HG03196 (cell line): ENCODE measurements at regions not wholly inside any gene's neighbourhood (a gene's known extent, or its start where the extent isn't known, plus 50 kb on each side); places are given as distances from the start of the nearest gene placed in this dataset.
"Not testable (repeated sequence)": the region's sequence is repeated elsewhere in the genome, so short reads cannot be mapped to it uniquely, and the experiment has no call there.

Experiments
- ATAC-seq: cut with Tn5 transposase; IDR thresholded peaks from one replicate; pipeline ENCODE4 v1.9.1; 2021; ENCODE audit not compliant: unreplicated experiment

- no peak for ATAC-seq
These were observed 302.3 kb upstream of the PLD5 start for GRCh38 chr1:242826701-242827336.

- ATAC-seq: no peak
These were observed 299.9 kb upstream of the PLD5 start for GRCh38 chr1:242824435-242824834.

GRCh38 chr1:242813490-242814091, 289.1 kb upstream of the PLD5 start:
- peak; percentile 93 for ATAC-seq

GRCh38 chr1:242811092-242811840, 286.8 kb upstream of the PLD5 start:
- no peak for ATAC-seq

- no peak for ATAC-seq
These were observed 281.8 kb upstream of the PLD5 start for GRCh38 chr1:242806324-242806723.

- not testable (repeated sequence) for ATAC-seq
These were observed 280.9 kb upstream of the PLD5 start for GRCh38 chr1:242805360-242805759.

- ATAC-seq: no peak
These were observed 278.5 kb upstream of the PLD5 start for GRCh38 chr1:242802973-242803372.

GRCh38 chr1:242800521-242800920, 276.0 kb upstream of the PLD5 start:
- ATAC-seq: no peak

- ATAC-seq: no peak
These were observed 273.4 kb upstream of the PLD5 start for GRCh38 chr1:242797856-242798255.

GRCh38 chr1:242788771-242789170, 264.3 kb upstream of the PLD5 start:
- peak; percentile 81 for ATAC-seq

GRCh38 chr1:242787968-242788367, 263.5 kb upstream of the PLD5 start:
- ATAC-seq: no peak

GRCh38 chr1:242784807-242785206, 260.3 kb upstream of the PLD5 start:
- no peak for ATAC-seq

- peak; percentile 52 for ATAC-seq
These were observed 259.6 kb upstream of the PLD5 start for GRCh38 chr1:242784084-242784483.

GRCh38 chr1:242774256-242774655, 249.8 kb upstream of the PLD5 start:
- no peak for ATAC-seq

GRCh38 chr1:242770366-242770765, 245.9 kb upstream of the PLD5 start:
- no peak for ATAC-seq

GRCh38 chr1:242764161-242764560, 239.7 kb upstream of the PLD5 start:
- ATAC-seq: no peak

- ATAC-seq: no peak
These were observed 237.1 kb upstream of the PLD5 start for GRCh38 chr1:242761556-242761955.

GRCh38 chr1:242754926-242755325, 230.4 kb upstream of the PLD5 start:
- ATAC-seq: no peak

- ATAC-seq: no peak
These were observed 229.6 kb upstream of the PLD5 start for GRCh38 chr1:242754125-242754524.

- ATAC-seq: no peak
These were observed 222.7 kb upstream of the PLD5 start for GRCh38 chr1:242747233-242747632.

- no peak for ATAC-seq
These were observed 220.6 kb upstream of the PLD5 start for GRCh38 chr1:242745079-242745478.
